HepG2 (cell line): ENCODE measurements at regions not wholly inside any gene's neighbourhood (a gene's known extent, or its start where the extent isn't known, plus 50 kb on each side); places are given as distances from the start of the nearest gene placed in this dataset.

Experiments
- ARID5B ChIP-seq: IDR thresholded peaks from 2 replicates; pipeline ENCODE4 v1.4.0; 2020; ENCODE audit warnings: mild to moderate bottlenecking, missing genetic modification reagents
- ATF1 ChIP-seq: IDR thresholded peaks from 2 replicates; pipeline ENCODE4 v1.6.1; 2016; ENCODE audit warnings: mild to moderate bottlenecking, control low read depth
- BRCA1 ChIP-seq: sonication (generic); formaldehyde crosslinking; IDR thresholded peaks from 2 replicates; pipeline ENCODE4 v1.4.0; 2020; ENCODE audit warnings: missing genetic modification reagents
- CTCF ChIP-seq: sonication (generic); formaldehyde crosslinking; IDR thresholded peaks from 2 replicates; pipeline ENCODE4 v1.5.0; 2020; ENCODE audit warnings: mild to moderate bottlenecking, missing genetic modification reagents, moderate library complexity
- FOXA3 ChIP-seq: IDR thresholded peaks from 2 replicates; pipeline ENCODE4 v1.6.1; 2016; ENCODE audit warnings: missing genetic modification reagents, missing compliant biosample characterization
- FOXO1 ChIP-seq: sonication (generic); formaldehyde crosslinking; IDR thresholded peaks from 2 replicates; pipeline ENCODE4 v1.4.0; 2020; ENCODE audit warnings: missing genetic modification reagents
- HBP1 ChIP-seq: IDR thresholded peaks from 2 replicates; pipeline ENCODE4 v1.6.1; 2016; ENCODE audit warnings: low read depth, control low read depth
- HMGA1 ChIP-seq: sonication (generic); formaldehyde crosslinking; conservative IDR thresholded peaks from 2 replicates; pipeline ENCODE4 v1.4.0; 2020; ENCODE audit warnings: missing genetic modification reagents
- HOXA3 ChIP-seq: sonication (generic); formaldehyde crosslinking; IDR thresholded peaks from 2 replicates; pipeline ENCODE4 v1.5.0; 2020; ENCODE audit warnings: missing genetic modification reagents
- LCORL ChIP-seq, 2 experiments: fragments of 450-650 bp in 1 of 2; sonication (generic) in 1 of 2; formaldehyde crosslinking in 1 of 2; IDR thresholded peaks; 2 replicates each; pipeline versions ENCODE4 v1.5.0 to v1.6.1; 2017 to 2020; ENCODE audit warnings: antibody characterized with exemption in 1 of 2, missing genetic modification reagents in 1 of 2
- MAFK ChIP-seq, 2 experiments: IDR thresholded peaks in 1 of 2; conservative IDR thresholded peaks in 1 of 2; 2 replicates each; pipeline ENCODE4 v1.6.1; 2011; ENCODE audit warnings: improper control_type of control experiment in 2 of 2, low read length in 2 of 2
- MAX ChIP-seq: IDR thresholded peaks from 2 replicates; pipeline ENCODE4 v1.6.1; 2012; ENCODE audit warnings: inconsistent platforms
- PRMT3 ChIP-seq: sonication (generic); formaldehyde crosslinking; IDR thresholded peaks from 2 replicates; pipeline ENCODE4 v1.8.1; 2022; ENCODE audit warnings: low read depth, mild to moderate bottlenecking, moderate library complexity, missing genetic modification reagents, borderline replicate concordance
- RBFOX2 ChIP-seq: fragments of 200-400 bp; formaldehyde crosslinking; IDR thresholded peaks from 2 replicates; pipeline ENCODE4 v1.6.1; 2017; ENCODE audit warnings: low read depth, mild to moderate bottlenecking, low read length
- RORA ChIP-seq: sonication (generic); formaldehyde crosslinking; IDR thresholded peaks from 2 replicates; pipeline ENCODE4 v1.5.0; 2020; ENCODE audit warnings: mild to moderate bottlenecking, missing genetic modification reagents, moderate library complexity
- SALL2 ChIP-seq: sonication (generic); formaldehyde crosslinking; IDR thresholded peaks from 2 replicates; pipeline ENCODE4 v1.8.1; 2023; ENCODE audit warnings: mild to moderate bottlenecking, missing genetic modification reagents, inconsistent platforms
- ZBTB7B ChIP-seq: sonication (generic); formaldehyde crosslinking; IDR thresholded peaks from 2 replicates; pipeline ENCODE4 v1.4.0; 2020; ENCODE audit warnings: missing genetic modification reagents
- ZMYM2 ChIP-seq: sonication (generic); formaldehyde crosslinking; IDR thresholded peaks from 2 replicates; pipeline ENCODE4 v1.8.0; 2022; ENCODE audit warnings: mild to moderate bottlenecking, missing genetic modification reagents
- ZNF354B ChIP-seq: sonication (generic); formaldehyde crosslinking; IDR thresholded peaks from 2 replicates; pipeline ENCODE4 v1.8.0; 2022; ENCODE audit warnings: mild to moderate bottlenecking, missing genetic modification reagents
- ZNF510 ChIP-seq: sonication (generic); formaldehyde crosslinking; IDR thresholded peaks from 2 replicates; pipeline ENCODE4 v1.4.0; 2020; ENCODE audit warnings: low read depth, mild to moderate bottlenecking, missing genetic modification reagents
- ZNF691 ChIP-seq: sonication (generic); formaldehyde crosslinking; IDR thresholded peaks from 2 replicates; pipeline ENCODE4 v1.4.0; 2020; ENCODE audit warnings: missing genetic modification reagents, low read depth, mild to moderate bottlenecking, borderline replicate concordance
- ZSCAN20 ChIP-seq: sonication (generic); formaldehyde crosslinking; IDR thresholded peaks from 2 replicates; pipeline ENCODE4 v1.4.0; 2020; ENCODE audit warnings: missing genetic modification reagents, mild to moderate bottlenecking, borderline replicate concordance

GRCh38 chr9:3151672-3152576 is 308.0 kb upstream of the PUM3 start (continued):
- TF ChIP-seq LCORL (IDR thresholded peaks at IDR 0.05) (no peak), LCORL (CRISPR knock-in tag; IDR thresholded peaks at IDR 0.05) (peak; percentile 60; the same call in 1 of the 2 replicates), ZNF354B (no peak), MAFK (conservative IDR thresholded peaks at IDR 0.05 in 1 of 2, IDR thresholded peaks at IDR 0.05 in 1 of 2; ENCODE audit: low read length in 2 of 2) (no peak), ATF1 (CRISPR knock-in tag) (peak; percentile 42), SALL2 (CRISPR knock-in tag) (no peak), HMGA1 (no peak), RBFOX2 (peak; percentile 43), ZMYM2 (CRISPR knock-in tag) (no peak), ZBTB7B (0 out of 2 replicates have a peak, but pooled peaks have one; percentile 17), RORA (CRISPR knock-in tag) (no peak), PRMT3 (no peak), HBP1 (CRISPR knock-in tag) (no peak), ZNF510 (CRISPR knock-in tag) (no peak), ZSCAN20 (no peak), MAX (0 out of 2 replicates have a peak, but pooled peaks have one; percentile 22), BRCA1 (CRISPR knock-in tag) (no peak), FOXO1 (peak; percentile 72; the same call in 1 of the 2 replicates), ARID5B (CRISPR knock-in tag) (peak; percentile 81), ZNF691 (CRISPR knock-in tag) (no peak), FOXA3 (CRISPR knock-in tag) (peak; percentile 36), HOXA3 (peak; percentile 31; the same call in 1 of the 2 replicates), CTCF (CRISPR knock-in tag) (no peak)
